ENCODE measurements at regions not wholly inside any gene's neighbourhood (a gene's known extent, or its start where the extent isn't known, plus 50 kb on each side); places are given as distances from the start of the nearest gene placed in this dataset.
A peak's percentile ranks its signal among the peaks of the same experiment; 100 is the strongest.
"Not testable (repeated sequence)": the region's sequence is repeated elsewhere in the genome, so short reads cannot be mapped to it uniquely, and the experiment has no call there.

DNA sequence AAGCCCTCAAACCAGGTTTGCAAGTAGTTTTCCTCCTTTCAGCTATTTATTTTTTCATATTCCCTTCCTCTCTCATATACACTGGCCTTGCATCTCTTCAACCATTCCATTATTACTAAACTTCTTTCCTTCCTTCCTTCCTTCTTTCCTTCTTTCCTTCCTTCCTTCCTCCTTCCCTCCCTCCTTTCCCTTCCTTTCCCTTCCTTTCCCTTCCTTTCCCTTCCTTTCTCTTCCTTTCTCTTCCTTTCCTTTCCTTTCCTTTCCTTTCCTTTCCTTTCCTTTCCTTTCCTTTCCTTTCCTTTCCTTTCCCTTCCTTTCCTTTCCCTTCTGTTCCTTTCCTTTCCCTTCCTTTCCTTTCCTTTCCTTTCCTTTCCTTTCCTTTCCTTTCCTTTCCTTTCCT, 228.7 kb upstream of the IGFBP7 start:
- not testable (repeated sequence) for DNase-seq (ENCODE audit: low read depth in 2 of 2)

GRCh38 chr4:57333684-57334083, 223.5 kb upstream of the IGFBP7 start:
- DNase-seq (ENCODE audit: low read depth in 2 of 2), result no peak

DNA sequence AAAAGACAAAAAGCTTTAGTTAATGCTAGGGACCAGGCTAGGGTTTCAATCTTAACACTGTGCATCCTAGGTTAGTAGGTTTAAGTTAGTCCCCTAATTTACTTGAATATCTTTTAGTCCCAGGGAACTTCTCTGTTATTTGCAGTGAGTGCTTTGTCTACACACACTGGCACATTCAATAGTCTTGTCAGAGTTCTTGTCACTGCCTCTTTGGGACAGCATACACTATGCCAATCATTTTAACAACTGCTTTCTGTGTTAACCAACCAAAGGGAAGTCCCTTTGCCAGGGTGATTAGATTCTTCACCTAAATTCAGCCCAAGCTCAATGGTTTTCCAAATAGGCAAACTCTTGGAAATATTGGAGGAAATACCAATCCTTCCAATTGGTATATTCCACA, 221.8 kb upstream of the IGFBP7 start:
- no peak for DNase-seq (ENCODE audit: low read depth in 2 of 2)

DNA sequence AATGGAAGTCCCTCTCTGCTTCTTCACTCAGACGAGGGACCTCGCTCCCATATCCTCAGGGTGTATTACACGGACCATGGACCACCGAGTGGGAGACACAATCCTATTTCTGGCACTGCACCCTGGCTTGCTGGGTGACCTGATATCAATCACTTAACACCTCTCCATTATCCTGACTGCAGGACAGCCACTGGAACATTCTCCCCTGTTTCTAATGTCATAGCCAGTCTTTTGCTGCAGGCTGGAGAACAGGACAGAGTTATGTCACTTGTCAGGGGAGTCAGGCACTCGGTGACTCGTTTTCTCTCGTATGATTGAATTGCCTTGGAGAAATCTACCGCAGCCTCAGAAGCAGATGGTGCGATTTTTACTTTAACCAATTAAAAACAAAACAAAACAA, 219.1 kb upstream of the IGFBP7 start:
- no peak for DNase-seq (ENCODE audit: low read depth in 2 of 2)

GRCh38 chr4:57324673-57325307, 214.6 kb upstream of the IGFBP7 start:
- DNase-seq (ENCODE audit: low read depth in 2 of 2), result no peak

GRCh38 chr4:57320849-57321248, 210.7 kb upstream of the IGFBP7 start:
- DNase-seq (ENCODE audit: low read depth in 2 of 2), result no peak

- DNase-seq (ENCODE audit: low read depth in 2 of 2), result no peak
Measured at GRCh38 chr4:57320217-57320616, 210.0 kb upstream of the IGFBP7 start.

DNA sequence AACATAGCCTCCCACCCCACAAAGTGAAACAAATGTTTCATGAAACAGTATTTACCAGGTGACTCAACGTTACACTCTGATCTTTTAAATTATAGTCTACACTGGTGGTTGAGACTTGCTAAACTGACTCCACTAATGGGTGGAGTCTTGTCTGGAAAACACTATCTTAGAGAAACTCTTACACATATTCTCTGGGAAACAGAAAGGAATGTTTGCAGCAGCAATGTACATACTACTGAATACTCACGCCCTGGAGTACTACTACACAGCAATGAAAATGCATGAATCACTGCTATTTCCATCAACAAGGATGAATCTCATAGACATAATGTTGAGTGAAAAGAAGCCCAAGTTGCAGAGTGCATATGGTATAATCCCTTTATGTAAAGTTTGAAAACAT, 208.5 kb upstream of the IGFBP7 start:
- DNase-seq (ENCODE audit: low read depth in 2 of 2), result no peak

DNA sequence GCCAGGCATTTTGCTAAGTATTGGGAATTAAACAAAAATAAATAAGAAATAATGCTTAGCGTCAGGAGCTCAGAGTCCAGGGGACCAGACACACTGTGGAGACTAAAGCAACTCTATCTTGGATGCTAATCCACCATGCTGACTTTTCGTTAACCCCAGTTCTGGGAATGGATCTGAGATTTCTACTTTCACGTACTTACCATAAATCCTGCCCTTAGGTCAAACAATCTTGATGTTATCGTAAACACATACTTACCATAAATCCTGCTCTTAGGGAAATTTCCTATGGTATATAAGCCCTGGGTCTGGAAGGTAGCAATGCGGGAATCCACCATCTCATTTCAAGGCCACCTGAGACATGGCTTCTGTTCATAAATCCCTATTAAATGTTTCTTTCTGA, 204.5 kb upstream of the IGFBP7 start:
- DNase-seq (ENCODE audit: low read depth in 2 of 2), result no peak

GRCh38 chr4:57312296-57312695, 202.1 kb upstream of the IGFBP7 start:
- no peak for DNase-seq (ENCODE audit: low read depth in 2 of 2)

DNA sequence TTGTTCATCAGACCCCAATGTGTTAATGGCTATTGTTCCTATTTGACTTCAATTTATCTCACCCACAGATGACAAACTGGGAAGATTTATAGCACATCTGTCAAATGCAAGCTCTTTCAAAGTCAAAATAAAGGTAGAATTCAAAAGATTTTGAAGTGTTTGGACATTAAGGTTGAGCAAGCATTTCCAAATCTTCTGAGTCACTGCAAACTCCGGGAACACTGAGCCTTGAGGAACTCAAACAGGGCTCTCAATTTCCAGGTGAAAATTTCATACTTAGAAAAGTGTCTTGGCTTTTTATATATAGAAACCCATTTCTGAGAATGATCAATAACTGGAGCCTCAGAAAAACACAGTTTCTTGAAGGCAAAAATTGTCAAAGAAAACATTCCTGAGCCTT, 199.5 kb upstream of the IGFBP7 start:
- no peak for DNase-seq (ENCODE audit: low read depth in 2 of 2)

DNA sequence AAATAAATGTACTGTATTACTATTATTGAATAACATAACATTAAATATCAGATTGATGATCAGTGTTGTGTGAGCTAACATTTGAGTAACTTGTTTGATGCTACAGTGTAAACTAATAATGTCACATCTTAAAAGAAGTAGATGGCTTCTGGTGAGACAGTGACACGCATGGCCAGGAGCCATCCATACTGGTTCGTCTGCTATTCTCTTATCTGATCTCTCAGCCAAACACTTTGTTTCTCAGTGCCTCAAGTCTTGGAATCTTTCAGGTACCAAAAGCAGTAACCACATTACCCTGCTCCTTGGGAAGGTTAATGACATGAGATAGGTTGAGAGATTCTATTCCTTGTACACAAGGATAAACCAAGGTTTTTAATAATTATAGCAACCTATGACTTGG, 198.1 kb upstream of the IGFBP7 start:
- no peak for DNase-seq (ENCODE audit: low read depth in 2 of 2)

GRCh38 chr4:57305836-57306235, 195.7 kb upstream of the IGFBP7 start:
- DNase-seq (ENCODE audit: low read depth in 2 of 2), result no peak

GRCh38 chr4:57303012-57303751, 193.0 kb upstream of the IGFBP7 start:
- peak in 1 of 2 donors; percentile 5 for DNase-seq (ENCODE audit: low read depth in 2 of 2)

- not testable (repeated sequence) for DNase-seq (ENCODE audit: low read depth in 2 of 2)
Measured at GRCh38 chr4:57300300-57300699, 190.1 kb upstream of the IGFBP7 start.

DNA sequence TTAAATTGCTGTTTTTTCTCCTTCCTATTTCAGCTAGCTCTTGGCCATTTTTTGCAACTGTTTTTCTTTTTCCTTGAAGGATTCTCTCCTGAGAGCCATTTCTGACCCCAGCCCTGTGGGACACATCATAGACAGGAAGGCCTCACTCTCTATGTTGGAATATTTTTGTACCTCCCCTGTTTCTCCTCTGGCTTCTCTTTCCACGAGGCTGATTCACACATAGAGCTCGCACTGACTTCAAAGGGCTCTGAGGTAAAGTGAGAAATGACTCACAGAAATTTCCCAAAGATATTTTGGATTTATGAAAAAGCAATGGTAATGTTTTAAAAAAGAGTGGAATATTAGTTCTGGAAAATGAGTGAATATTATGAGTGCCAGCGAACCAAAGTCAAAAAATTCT, 181.7 kb upstream of the IGFBP7 start:
- DNase-seq (ENCODE audit: low read depth in 2 of 2), result no peak

DNA sequence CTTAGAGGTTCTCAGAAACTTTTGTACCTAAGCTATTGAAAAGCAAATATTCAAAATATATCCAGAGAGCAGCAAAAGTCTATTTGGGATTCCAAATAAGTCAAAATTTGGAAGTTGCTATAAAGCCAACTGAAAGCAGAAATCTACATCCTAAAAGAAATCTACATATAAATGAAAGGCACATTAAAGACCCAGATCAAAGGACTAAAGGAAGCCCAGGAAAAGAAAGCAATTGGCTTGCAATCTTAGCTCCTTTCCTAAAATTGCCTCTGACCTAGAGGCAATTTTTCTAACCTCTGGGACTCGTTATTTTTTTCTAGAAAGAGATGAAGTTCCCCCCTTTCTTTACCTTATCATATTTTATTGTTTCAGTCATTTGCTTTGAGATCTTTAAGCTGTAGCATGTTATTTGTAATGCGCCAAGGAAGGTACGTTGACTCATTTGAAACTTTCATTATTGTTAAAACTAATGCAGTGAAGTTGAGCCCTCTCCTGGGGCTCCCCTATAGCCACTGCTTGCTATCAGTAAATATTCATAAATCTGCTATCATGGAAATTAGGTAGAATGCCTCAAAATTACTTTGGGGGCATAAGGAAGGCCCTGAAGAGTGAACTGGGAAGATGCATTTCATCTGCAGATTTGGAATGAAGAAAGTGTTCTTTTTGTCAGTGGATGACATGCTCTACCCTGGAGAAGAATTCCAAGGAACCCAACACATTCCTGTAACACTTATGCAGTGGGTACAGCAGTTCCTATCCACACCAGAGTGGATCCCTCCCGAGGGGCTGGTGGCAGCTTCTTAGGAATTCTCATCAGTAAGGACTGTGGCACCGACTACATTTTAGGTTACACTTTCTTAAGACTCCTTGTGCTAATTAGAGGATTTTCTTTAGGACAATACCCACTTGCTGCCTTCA, 177.8 kb upstream of the IGFBP7 start:
- DNase-seq (ENCODE audit: low read depth in 2 of 2), result no peak

DNA sequence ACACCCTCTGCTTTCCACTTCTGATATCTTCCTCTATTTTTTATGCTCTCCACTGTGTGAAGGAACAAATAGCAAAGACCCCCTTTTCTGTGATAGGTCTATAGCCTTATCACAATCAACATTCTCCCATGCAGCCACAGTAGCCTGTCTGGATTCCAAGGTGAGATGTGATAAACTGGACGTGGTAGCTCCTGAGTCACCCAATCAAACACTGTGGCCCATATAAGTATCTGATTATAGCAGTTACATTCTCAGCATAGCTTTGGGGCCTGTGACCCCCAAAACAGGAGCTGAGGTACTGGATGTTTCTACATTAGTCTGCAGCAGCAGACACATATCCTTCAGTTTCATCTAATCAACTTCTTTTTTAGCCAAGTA, 172.7 kb upstream of the IGFBP7 start:
- DNase-seq (ENCODE audit: low read depth in 2 of 2), result no peak

- DNase-seq (ENCODE audit: low read depth in 2 of 2), result no peak
Measured at GRCh38 chr4:57280481-57280880, 170.3 kb upstream of the IGFBP7 start.

- no peak for DNase-seq (ENCODE audit: low read depth in 2 of 2)
Measured at GRCh38 chr4:57278780-57279179, 168.6 kb upstream of the IGFBP7 start.

GRCh38 chr4:57274082-57274481, 163.9 kb upstream of the IGFBP7 start:
- no peak for DNase-seq (ENCODE audit: low read depth in 2 of 2)

DNA sequence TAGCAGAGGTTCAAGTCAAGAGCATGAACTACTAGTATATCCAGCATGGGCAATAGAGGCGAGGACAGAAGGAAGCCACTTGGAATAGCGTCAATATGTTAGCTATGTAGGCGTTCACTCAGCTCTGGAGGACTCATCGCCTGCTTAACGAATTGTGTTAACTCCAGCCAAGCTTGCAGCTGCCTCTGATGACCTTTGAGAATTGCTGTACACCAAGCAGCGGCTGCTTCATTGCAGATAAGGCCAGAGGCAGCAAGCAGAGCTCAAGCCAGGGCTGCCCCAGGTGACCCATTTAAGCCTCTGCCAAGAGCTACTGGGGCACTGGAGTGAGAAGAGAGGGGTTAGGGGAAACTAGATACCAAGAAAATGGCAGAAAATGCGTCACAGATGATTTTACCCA, 160.2 kb upstream of the IGFBP7 start:
- DNase-seq (ENCODE audit: low read depth in 2 of 2), result no peak

Measured in dermis microvascular lymphatic vessel endothelial cell (primary cell).